GM20431 (cell line): ENCODE measurements at regions not wholly inside any gene's neighbourhood (a gene's known extent, or its start where the extent isn't known, plus 50 kb on each side); places are given as distances from the start of the nearest gene placed in this dataset.
"Not testable (repeated sequence)": the region's sequence is repeated elsewhere in the genome, so short reads cannot be mapped to it uniquely, and the experiment has no call there.

Experiments
- in situ Hi-C: fragments of 300-500 bp; cut with MseI, MboI; formaldehyde crosslinking; loops from one replicate; pipeline ENCODE4 v1.15.0; 2020; ENCODE audit warnings: low sequenced_read_pairs; ENCODE audit not compliant: unreplicated experiment

DNA sequence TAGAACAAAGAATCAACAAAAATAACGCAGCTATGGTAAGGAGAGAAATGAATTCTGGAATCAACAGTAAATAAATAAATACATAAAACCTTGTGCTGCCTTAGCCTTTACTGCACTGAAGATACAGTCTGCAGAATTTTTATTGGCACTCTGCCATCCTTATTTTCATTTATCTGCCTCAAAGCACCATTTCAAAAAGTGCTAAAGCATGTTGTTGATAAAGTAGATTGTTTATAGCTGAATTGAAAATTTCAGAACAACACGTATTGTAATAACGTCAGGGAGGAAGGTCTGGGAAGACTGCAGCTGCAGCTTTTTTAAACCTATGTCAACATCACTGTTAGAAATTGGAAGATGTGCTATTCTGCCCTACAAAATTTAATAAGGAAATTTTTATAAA is 787.2 kb downstream of the PLCL1 start:
- in situ Hi-C loops, result no loop called here

DNA sequence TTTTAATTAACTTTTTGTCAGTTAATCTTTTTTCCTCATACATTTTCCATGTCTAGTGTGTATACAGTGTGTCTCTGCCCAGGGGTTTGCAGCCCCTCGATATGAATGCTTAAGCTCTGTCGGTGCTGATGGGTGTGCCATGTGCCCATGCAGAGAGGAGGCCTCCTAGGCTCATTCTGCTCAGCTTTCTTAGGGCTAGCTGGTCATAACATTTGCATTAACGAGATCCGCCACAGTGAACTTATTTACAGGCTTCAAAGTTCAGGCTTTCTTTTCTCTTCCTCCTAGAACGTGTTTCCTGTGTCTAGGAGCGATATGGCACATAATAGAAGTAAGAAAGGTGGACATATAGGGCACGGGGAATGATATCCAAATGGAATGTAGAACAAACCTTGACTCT is 783.3 kb downstream of the PLCL1 start:
- in situ Hi-C loops, result no loop called here

GRCh38 chr2:198587240-198587639 is 782.8 kb downstream of the PLCL1 start:
- in situ Hi-C loops, result no loop called here

DNA sequence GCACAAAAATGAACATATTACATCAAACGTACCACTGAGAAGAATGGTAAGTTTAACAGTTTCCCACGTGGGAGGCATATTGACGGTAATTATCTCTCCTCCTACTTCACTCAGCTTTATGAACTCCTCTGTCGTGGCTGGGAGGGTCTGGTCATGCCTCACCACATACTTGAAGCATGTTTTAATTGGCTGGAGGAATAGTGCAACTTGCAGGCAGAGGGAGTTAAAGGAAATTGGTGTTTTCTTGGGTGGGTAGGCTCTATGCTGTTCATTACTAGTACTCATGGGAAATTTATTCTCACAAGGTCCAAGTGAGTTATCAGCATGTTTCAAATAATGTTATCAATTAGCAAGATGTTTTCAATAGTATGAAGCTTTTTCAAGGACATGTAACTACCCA is 767.0 kb downstream of the PLCL1 start:
- in situ Hi-C loops, result no loop called here

- in situ Hi-C loops, result no loop called here
These were observed 753.8 kb downstream of the PLCL1 start for GRCh38 chr2:198558176-198558575.

- in situ Hi-C loops, result no loop called here
These were observed 741.7 kb downstream of the PLCL1 start for GRCh38 chr2:198546122-198546521.

DNA sequence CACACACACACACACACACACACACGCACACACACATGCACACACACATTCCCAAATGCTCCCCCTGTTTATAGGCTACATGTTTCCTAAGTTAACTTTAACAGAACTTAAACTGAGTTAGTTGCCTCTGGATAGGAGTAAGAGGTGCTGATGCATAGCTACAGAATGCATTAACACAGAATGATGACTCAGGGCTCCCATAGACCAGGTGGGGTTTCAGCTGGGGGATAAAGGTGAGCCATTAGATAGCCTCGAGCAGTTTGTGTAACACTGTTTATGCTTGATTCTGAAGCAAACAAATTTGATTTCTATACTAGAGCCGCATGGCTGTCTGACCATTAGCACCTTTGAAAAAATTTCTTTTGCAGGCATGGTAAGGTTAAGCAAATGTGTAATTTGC is 741.0 kb downstream of the PLCL1 start:
- in situ Hi-C loops, result no loop called here

- in situ Hi-C loops, result no loop called here
These were observed 740.1 kb downstream of the PLCL1 start for GRCh38 chr2:198544461-198544860.

GRCh38 chr2:198534756-198535155 is 730.4 kb downstream of the PLCL1 start:
- in situ Hi-C loops, result no loop called here

- in situ Hi-C loops, result no loop called here
These were observed 721.0 kb downstream of the PLCL1 start for GRCh38 chr2:198525211-198525969.

GRCh38 chr2:198523710-198524109 is 719.3 kb downstream of the PLCL1 start:
- in situ Hi-C loops, result no loop called here

DNA sequence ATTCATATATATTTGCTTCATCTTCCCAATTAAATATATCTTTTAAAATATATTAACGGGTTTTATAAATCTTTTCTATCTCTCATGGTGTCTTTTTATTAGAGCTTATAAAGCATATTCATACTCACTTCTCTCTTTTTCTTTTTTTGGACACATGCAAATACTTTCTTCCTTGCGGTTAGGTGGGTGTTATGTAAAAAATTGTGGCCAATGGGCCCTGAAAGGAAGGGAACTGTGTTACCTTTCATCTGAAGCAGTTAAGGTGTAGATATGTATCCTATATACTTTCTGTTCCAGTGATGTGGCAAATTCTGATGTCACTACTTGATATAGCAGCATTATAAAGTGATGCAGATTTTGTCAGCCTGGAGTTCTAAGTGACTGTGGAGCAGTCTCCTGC is 714.5 kb downstream of the PLCL1 start:
- in situ Hi-C loops, result no loop called here

GRCh38 chr2:198517976-198518375 is 713.6 kb downstream of the PLCL1 start:
- in situ Hi-C loops, result no loop called here

- in situ Hi-C loops, result not testable (repeated sequence)
These were observed 704.2 kb downstream of the PLCL1 start for GRCh38 chr2:198508610-198509009.

- in situ Hi-C loops, result no loop called here
These were observed 695.1 kb downstream of the PLCL1 start for GRCh38 chr2:198499539-198499938.

DNA sequence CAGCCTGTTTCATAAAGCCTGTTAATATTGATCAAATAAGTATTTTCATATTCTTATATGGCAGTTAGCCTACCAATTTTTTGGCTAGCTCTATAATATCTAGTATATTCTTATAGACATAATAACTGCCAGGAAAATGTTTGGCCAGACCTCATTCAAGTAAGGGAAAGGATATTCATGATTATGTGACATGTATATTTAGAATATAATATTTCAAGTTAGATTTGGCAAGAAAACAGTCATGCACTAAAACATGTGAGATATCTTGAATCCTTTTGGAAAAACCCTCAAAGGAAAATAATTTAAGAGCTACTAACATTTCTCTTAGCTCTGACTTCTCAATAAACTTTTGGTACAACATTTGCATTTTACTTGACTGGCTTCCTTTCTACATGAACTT is 694.1 kb downstream of the PLCL1 start:
- in situ Hi-C loops, result no loop called here

DNA sequence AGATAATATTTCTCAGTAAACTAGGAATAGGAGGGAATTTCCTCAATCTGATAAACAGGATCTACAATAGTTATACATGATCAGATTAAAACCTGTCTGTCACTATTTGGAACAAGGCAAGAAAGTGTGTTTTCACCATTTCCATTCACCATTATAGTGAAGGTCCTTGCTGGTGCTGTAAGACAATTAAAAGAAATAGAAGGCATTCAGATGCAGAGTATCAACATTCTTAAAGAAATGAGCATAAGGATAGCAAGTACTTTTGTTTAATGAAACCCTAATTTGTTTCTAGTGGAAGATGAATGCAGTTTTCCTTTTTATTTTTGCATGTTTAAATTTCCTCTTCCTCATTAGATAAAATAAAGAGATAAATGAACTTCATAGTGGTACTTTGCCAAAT is 693.7 kb downstream of the PLCL1 start:
- in situ Hi-C loops, result no loop called here

DNA sequence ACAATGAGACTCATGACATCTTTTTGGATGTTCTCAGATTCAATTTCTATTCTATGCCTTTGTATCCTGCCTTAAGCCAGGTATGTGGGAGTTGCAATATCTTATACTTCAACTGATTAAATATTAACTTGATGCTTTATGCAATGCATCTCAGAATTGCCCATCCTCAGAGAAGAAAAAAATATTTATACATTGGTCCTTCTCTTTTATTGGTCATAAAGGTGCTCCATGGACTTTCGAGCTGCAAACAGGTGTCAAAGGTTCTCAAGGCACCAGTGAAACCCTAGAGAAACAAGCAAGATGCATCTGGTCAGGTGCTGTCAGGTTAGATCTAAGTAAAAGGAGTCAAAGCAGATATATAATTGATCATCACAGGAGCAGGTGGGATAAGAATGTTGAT is 690.5 kb downstream of the PLCL1 start:
- in situ Hi-C loops, result no loop called here

DNA sequence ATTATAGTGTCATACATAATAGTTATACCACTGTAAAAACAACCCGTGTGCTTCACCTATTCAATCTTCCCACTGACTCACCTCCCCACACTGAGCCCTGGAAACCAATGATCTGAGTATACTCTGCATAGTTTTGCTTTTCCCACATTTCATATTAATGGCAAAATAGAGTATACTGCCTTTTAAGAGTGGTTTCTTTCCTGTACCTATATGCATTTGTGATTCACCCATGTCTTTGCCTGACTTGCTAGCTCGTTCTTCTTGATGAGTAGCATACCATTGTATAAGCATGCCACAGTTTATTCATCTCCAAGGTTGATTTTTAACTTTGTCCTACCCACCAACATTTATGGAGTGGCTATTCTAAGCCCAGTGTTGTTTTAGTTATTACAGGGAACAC is 686.4 kb downstream of the PLCL1 start:
- in situ Hi-C loops, result no loop called here

- in situ Hi-C loops, result no loop called here
These were observed 684.6 kb downstream of the PLCL1 start for GRCh38 chr2:198488964-198489363.

DNA sequence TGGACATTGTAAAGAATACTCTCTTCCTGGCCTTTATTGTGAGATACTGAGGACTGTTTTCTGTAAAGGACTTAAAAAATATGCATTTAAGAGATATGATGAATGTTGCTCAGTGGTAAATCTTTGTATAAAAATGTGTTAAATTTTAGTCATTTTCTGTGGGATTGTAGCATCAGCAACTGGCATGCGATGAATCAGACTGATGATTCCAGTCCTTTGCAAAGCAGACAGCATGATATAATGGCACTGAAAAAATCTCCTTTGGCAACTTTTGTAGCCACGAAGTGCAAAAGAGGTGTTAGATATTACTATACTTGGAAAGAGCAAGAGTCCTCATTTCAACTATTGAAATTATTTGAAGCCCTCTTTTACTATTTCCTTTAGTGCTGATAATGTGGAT is 678.7 kb downstream of the PLCL1 start:
- in situ Hi-C loops, result no loop called here

DNA sequence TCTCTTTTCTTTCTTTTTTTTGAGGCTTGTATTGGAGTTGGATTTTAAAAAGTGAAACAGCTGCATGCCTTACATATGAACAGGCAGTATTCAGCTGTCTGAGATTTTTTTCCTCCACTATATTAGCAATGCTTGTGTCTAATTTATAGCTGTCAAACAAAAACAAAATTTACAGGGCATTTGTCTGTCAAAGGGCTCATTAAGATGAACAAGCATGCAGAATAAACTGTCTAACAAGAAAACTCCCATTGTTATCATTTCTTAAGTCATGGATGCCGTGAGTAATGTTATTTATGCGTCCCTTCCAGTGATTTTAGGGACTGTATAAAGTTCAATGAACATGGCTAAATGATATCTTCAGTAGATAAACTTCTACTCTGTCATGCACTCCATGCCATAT is 674.7 kb downstream of the PLCL1 start:
- in situ Hi-C loops, result no loop called here
